GM21526 (cell line): ENCODE measurements at regions not wholly inside any gene's neighbourhood (a gene's known extent, or its start where the extent isn't known, plus 50 kb on each side); places are given as distances from the start of the nearest gene placed in this dataset.
"Not testable (repeated sequence)": the region's sequence is repeated elsewhere in the genome, so short reads cannot be mapped to it uniquely, and the experiment has no call there.

ENCODE experiments used
- ATAC-seq: cut with Tn5 transposase; IDR thresholded peaks from one replicate; pipeline ENCODE4 v1.9.1; 2021; ENCODE audit warnings: moderate library complexity; ENCODE audit not compliant: unreplicated experiment, low FRiP score

DNA sequence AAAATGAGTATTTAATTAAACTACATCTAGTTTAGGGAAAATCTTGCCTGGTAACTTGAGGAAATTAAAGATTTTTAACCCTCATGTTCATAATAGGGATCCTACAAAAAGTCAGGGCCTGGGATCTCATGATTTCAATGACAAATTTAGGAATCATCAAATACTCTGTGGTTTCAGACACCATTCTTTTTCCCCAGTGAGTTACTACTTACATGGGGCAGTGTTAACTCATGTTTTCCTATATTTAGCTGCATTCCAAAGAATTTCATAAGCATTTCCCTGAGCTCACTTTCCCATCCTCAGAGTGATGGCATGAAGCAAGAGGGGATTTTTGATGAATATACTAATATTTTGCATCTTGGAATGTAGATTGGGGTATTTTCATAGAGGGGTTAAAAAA lies 321.7 kb downstream of the CENPW start:
- no peak for ATAC-seq

DNA sequence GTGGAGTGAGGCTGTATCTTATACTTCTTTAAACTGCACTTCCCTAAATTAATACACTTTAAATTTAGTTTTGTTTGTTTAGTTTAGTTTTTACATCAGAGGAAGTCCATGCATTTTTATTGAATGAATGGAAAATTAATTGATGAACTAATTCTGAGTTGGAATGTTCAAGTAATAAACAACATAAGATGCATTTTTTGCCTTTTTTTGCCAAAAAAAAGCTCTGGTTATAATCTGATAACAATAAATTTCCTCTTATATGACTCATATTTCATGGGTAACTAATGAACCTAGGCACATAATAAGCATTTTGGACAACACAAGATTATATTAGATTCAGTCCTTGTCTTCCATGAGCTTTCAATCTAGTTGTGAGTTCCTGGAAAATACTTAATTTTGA lies 323.1 kb downstream of the CENPW start:
- ATAC-seq, result no peak

DNA sequence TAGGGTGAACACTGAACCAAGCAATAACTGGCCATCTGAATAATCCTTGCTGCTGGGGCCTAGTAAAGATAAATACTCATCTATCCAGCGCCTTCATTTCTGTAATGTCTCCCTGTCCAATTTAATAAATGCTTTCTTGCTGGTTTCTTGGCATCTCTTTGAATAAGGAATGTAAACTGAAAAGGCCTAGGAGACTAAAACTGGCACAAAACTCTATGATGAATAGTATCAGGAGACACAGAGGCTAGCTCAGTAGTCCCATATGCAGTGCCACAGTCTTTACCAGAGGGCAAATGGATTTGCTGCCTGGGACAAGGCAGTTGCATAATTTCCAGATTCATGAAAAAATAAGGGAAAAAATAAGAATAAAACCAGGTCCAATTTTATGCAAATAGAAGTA lies 324.4 kb downstream of the CENPW start:
- no peak for ATAC-seq

DNA sequence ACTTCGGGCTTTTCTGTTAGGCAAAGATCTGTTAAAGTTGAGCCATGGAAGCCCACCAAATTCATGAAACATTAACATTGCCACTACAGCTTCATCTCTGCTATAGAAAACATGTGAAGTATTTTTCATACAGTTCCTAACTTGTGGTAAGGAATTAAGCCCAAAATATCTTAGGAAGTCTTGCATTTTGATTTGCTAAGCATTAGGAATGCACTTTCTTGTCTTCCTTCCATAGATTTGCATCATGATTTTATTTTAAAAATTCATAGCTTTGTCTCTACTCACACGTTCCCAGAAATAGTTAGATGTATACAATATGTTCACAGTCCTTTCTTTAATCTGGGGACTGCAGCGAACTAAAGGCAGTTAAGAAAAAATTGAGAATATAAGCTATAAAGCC lies 325.6 kb downstream of the CENPW start:
- ATAC-seq, result no peak

DNA sequence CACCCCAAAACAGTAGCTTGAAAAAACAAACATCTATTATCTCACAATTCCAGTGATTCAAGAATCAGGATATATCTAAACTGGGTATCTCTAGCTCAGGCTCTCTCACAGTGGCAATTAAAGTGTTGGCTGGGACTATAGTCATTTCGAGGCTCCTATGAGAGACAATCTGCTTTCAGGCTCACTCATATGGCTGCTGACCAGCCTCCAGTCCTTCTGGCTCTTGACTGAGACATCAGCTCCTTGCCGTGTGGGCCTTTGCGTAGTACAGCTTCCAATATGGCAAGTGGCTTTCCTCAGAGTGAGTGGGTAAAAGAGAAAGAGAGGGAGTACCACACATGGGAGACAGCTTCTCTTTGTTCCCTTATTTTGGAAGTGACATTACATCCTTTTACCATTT lies 327.2 kb downstream of the CENPW start:
- no peak for ATAC-seq

DNA sequence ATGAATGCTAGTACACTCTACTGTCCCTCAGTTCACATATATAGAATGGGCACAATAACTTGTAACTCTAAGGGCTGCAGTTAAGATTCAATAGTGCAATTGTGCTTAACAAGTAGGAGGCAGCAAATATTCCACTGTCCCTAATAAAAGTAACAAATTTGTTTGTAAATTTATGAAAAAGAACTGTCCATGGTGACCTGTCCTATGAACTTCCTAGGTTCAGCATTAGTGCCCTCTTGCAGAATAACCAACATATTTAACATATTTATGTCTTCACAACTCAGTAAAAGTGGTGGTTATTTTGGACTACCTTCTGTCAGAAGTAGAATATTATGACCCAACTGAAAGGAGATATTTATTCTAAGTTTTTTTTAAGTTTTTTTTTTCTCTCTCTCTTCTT lies 327.8 kb downstream of the CENPW start:
- ATAC-seq, result no peak

DNA sequence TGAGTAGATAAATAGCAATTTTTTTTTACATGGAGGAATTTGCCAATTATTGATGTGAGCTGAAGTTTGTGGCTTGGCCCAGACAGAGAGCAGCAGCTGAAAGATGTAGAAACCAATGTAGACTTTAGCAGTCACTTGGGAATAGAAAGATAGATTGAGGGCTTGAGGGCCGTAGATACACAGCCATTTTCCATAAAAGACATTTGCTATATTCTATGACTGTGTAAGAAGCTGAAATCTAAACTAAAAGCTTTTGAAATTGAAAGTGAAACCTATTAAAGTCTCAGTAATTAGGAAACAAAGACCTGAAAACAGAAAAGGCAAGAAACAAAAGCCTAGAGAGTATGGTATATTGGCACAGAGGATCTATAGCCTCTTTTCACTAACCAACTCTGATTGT lies 332.7 kb downstream of the CENPW start:
- ATAC-seq, result peak; percentile 93

DNA sequence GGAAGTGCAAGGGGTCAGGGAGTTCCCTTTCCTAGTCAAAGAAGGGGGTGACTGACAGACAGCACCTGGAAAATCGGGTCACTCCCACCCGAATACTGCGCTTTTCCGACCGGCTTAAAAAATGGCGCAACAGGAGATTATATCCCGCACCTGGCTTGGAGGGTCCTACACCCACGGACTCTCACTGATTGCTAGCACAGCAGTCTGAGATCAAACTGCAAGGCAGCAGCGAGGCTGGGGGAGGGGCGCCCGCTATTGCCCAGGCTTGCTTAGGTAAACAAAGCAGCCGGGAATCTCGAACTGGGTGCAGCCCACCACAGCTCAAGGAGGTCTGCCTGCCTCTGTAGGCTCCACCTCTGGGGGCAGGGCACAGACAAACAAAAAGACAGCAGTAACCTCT lies 333.8 kb downstream of the CENPW start:
- ATAC-seq, result not testable (repeated sequence)

DNA sequence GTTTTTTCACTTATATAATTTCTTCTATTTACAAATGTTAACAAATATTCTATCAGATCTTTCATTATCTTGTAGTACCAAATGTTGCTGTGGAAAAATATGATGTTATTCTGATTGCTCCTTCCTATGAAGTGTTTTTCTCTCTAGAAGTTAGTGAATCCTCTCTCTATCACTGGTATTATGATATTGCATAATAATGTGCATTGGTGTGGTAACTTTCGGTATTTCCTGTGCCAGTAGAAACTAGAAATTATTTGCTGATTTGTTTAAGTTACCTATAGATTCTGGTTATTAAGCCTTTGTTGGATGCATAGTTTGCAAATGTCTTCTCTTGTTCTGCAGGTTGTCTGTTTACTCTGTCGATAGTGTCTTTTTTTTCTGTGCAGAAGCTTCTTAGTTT lies 342.5 kb downstream of the CENPW start:
- no peak for ATAC-seq

DNA sequence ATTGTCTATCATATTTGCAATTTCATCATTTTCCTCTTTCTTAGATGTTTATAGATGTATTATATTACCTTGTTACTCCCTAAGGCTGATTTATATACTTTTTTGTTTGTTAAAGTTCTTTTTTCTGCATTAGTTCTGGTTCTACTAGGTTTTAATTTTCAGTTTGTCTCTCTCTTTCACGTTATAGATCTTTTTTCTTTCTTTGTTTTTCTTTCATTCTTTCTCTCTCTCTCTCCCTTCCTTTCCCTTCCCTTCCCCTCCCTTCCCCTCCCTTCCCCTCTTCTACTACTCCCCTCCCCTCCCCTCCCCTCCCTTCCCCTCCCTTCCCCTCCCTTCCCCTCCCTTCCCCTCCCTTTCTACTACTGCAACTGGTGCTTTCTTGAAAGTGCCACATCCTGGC lies 345.3 kb downstream of the CENPW start:
- no peak for ATAC-seq

DNA sequence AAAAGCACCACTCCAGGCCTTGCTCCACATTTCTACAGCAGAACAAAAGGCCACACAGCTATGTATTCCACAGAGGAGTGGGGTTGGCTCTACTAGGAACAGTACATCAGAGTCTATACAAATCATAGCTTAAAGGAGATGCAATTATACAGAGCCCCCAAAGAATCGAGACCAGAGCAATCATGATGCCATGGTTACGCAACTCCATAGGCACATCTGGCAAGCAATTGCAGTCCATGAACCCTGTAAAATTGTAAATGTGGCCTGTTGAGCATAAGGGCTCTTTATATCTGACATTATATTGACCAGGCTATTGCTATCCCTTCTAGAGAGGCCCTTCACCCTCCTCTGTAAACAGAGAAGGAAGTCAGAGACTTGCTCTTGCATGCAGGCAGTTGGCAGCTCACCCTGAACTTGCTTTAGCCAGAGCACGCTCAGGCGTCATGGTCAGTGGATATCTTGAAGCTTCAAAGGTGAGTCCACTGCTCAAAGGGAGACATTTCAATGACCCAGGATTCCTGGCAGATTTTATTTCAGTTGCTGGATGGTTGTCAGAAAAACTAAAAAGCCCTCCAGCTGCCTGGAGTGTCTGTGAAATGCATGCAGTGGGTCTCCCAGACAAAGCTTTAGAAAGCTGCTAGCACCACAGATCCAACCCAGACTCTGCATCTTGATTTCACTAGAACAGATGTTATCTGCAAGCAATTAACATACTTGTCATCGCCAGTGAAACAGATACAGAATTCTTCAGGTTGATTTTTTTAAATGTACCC lies 357.2 kb downstream of the CENPW start:
- no peak for ATAC-seq

DNA sequence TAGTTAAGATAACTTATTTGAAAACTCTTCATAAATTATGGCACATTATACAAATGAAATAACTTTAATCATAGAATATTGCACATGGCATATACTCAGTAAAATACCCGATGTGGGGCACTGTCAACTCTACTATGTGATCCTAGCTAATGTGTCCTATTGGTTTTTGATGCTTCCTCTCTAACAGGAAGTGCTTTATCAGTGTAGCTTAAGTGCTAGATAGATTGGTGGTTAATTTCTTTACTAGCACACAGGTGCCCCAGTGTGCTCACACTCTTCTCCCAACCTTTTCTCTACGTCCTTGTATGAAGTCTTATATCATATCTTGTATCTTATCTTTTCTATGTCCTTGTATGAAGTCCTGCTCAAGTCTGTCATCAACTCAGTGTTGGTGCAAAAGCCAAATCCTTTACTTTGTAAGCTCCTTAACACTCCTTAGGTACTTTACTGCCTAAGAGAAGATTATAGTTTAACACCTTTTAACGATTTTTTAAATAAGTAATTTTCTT lies 358.9 kb downstream of the CENPW start:
- ATAC-seq, result no peak

DNA sequence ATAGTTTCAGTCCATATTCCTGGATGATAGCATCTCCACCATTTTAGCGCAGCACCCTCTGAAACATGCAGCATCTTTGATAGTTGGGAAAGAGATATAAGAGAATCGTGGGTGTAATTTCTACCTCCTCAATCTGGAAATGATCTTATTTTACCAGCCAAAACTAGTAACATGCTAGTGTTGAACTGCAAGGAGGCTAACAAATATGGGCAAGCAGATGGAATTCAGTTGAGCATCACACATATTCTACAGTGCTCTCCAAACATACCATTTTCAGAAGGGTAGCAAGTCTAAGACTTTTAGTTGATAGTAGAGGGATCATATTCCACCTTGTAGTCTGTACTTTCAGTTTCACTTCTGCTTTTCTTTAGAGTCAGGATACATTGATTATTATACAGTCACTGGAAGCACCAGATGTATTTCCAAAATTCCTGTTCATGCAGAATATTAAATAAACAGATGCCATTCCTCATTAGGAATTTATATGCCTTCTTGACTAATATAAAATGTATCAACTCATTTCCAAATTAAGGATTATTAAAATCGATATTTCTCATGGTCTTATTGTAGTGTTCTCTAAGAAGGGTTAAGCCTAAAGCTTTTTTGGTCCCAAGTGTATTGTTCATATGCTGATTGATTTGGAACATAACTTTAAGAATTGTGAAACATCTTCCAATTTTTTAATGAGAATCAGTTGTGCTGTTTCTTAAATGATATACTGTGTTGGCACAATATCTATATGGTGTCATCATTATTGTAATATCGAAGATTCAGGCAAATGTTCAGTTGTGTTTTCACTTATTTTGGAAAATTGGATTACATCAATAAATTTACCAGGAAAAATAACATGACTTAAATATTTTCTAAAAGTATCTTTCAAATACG lies 362.0 kb downstream of the CENPW start:
- no peak for ATAC-seq

DNA sequence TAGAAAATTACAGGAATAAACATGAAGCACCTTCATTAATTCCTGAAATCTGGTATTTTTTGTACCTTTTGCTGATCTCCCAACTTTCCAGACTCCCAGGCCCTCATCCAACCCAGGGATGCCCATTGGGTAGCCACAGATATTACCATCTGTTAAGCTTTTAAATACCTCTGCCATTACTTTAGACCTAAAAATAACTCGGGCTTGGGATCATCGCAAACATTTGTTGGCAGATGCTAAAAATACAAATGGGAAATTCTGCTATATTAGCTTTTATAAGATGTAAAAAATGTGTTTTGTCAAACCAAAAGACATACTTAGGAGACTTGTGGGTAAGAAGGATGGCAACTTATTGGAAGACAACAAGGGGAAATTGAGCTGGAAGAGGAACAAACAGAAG lies 376.1 kb downstream of the CENPW start:
- ATAC-seq, result no peak

DNA sequence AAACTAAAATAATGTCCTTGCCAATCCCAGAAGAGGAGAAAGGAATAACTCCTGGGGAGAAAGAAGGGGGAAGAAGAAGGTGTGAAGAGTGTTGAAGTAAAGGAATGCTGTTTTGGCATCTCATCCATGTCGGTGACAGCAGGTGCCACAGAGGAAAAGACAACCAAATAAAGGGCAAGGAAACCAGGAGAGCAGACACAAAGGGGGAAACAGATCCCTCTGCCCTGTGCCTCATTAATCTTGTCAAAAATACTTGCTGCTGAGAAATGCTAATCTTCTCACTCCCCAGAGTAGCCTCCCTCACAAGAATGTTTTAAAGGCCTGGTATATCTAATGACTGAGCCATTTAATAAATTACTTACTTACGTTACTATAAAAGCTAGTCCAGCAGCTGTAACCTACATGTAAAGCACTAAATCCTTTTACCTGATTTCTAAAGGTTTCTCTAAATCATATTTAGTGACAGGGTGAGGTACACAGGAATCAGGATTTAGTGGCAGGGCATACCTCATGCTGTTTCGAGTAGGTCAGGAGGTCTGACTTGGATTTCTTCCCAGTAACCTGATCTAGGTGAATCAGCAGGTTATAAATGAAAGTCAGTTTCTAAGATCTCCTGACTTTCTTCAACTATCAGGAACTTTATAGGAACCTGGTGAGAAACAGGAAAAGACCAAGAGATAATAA lies 377.1 kb downstream of the CENPW start:
- ATAC-seq, result no peak

DNA sequence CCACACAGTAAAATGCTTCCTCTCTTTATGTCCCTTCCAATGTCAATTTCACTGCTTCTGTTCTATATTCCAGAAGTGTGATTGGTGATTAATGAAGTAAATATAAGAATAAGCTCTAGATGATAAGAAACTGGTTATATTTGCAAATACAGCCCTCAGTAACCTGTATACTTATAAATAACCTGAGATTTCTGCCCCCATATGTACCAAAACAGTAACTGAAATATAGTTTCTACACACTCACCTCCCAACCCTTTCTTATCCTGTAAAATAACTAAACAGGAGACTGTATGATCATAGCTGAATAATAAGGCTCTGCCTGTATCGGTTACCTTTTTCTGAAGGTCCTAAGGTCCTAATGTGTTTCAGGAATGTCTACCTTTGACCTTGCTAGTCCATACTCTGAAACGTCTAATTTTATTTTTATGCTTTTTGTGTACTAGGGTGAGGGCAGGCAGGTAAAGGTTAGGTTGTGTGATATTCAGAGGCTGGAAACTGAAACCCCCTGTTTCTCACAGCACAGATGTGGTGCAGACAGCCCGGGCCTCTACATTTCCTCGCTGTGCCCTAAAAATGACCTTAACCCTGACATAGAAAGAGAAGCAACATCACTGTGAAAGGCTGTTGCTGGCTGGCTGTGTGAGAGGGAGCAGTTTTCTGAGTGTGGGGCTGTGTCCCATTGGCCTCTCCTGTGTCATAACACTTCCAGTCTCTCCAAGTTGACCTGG lies 378.8 kb downstream of the CENPW start:
- ATAC-seq, result peak; percentile 98

DNA sequence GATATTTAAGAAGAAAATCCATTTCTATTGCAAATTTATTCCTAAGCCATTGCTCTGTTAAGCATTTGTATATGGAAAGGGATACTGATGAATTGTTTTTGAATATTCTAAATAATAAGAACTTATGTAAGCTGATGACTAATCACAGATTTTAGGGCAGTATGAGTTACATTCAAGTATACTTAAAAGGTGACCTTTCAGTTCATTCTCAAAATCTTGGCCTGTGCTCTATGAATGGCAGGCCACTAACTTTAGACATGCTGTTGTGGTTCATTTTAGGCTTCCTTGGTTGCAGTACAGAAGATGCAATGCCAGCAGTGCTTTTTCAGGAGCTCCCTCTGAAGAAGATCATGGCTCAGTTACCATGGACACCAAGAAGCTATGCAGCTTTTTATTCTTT lies 380.4 kb downstream of the CENPW start:
- no peak for ATAC-seq

DNA sequence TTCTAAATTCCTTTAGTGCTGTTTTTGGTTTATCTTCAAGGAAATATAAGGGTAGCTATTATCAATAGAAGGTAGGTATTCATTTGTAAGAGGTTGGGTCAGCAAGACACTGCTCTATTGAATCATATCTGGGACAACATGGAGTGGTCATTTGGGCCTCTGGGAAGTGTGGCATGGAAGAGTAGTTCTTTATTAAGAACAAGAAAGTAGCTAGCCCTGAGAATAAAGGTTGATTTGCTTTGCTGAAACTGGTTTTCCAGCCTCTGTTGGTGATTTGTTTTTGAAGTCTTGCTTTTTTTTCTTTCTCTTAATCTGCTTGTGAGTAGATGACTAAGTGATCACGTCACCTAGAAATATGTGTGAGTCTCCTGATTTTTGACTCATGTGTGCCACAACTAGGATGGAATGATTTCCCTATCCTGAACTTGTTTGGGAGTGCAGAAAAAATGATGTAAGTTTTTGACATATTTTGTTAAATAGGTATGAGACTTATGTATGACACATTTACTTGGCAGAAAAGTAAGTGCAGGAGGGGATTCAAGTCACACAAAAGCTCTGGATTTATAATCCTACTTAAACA lies 381.8 kb downstream of the CENPW start:
- no peak for ATAC-seq

DNA sequence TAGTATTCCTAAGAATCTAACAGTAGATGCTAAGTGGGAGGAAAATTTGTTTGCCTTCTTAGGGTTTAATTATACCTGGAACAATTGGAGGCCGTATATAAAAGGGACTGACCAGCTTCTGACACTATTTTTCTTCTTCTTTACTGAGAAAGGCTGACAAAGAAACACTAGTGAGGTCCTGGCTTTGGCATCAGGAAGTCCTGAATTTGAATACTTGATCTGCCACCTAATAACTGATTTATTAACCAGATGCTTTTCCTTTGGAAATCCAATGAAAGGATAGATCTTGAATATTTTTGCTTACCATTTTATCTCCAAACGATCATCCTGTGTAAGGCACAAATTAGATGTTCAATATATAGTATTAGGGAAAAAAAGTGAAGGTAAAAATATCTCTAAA lies 382.5 kb downstream of the CENPW start:
- no peak for ATAC-seq

DNA sequence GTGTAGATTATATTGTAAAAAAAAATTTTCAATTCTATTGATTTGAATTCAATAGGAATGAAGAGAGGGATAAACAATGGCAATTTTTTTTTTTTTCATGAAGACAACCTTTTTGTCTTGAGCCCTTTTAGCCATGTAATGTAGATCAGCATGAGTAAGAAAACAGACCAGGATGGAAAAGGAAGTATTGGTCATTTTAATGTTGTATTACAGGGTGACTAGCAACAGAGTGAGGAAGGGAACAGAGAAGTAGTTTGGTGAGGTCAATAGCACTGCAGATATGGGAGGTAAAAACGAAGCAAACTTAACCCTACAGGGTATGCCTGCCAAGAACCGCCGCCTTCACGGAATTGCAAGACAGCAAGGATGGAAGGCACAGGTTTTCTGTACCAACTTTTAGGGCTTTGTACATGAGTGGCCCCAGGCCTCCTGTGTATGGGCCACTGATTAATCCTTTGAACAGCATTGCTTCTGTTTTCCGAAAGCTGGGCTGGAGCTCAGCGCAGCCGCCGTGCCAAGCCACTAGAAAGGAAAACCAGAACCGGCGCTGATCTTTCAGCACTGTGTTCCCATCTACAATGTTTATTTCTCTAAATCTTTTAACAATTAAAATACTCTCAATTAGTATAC lies 383.7 kb downstream of the CENPW start:
- no peak for ATAC-seq
